Panc1 (cell line): ENCODE measurements at regions not wholly inside any gene's neighbourhood (a gene's known extent, or its start where the extent isn't known, plus 50 kb on each side); places are given as distances from the start of the nearest gene placed in this dataset.

Experiments
- ATAC-seq: fragments of 200-7000 bp; cut with Tn5 transposase; 2 replicates; pipeline ENCODE4 v1.9.1; 2020; ENCODE audit warnings: mild to moderate bottlenecking, moderate library complexity
- BruUV-seq: library from RNA; stranded (reverse); fragments of 400-500 nt; replicated peaks from 2 replicates; lab custom pipeline; 2021; lab: Mats Ljungman, UMichigan
- CTCF ChIA-PET: fragments of 300-600 bp; sonication (Branson Sonifier 250); formaldehyde crosslinking; loops from one replicate; lab custom pipeline; 2022; ENCODE audit warnings: antibody characterized with exemption; lab: Charles Lee
- POLR2A ChIA-PET: fragments of 300-600 bp; sonication (Branson Sonifier 250); formaldehyde crosslinking; loops from one replicate; lab custom pipeline; 2022; ENCODE audit warnings: antibody characterized with exemption; lab: Charles Lee
- DNase-seq: peaks from one replicate; pipeline ENCODE4 v3.0.0-alpha.2; 2010; ENCODE audit warnings: low read depth, low spot score
- H3K27ac ChIP-seq: 2 replicates; pipeline ENCODE4 v1.5.1; 2011; ENCODE audit warnings: mild to moderate bottlenecking, low read length, inconsistent platforms
- H3K27me3 ChIP-seq: fragments of 200-500 bp; sonication (Bioruptor generic); 2 replicates; pipeline ENCODE4 v1.6.0; 2014; ENCODE audit warnings: low read length, inconsistent platforms; ENCODE audit not compliant: control insufficient read depth, insufficient read depth
- H3K36me3 ChIP-seq: fragments of 200-500 bp; sonication (Bioruptor generic); 2 replicates; pipeline ENCODE4 v1.5.1; 2014; ENCODE audit warnings: inconsistent platforms, mild to moderate bottlenecking, low read length, moderate library complexity; ENCODE audit not compliant: control insufficient read depth, insufficient read depth
- H3K4me1 ChIP-seq: 2 replicates; pipeline ENCODE4 v1.5.1; 2011; ENCODE audit warnings: inconsistent platforms, mild to moderate bottlenecking, low read length, moderate library complexity; ENCODE audit not compliant: control insufficient read depth, insufficient read depth
- H3K4me3 ChIP-seq, 2 experiments: 2 replicates each; pipeline ENCODE4 v1.5.1; 2011 to 2012; ENCODE audit warnings: low read depth in 2 of 2, low read length in 2 of 2, mild to moderate bottlenecking in 2 of 2, inconsistent platforms in 1 of 2, moderate library complexity in 1 of 2
- H3K9me3 ChIP-seq: fragments of 200-500 bp; sonication (Bioruptor generic); 2 replicates; pipeline ENCODE4 v1.5.1; 2014; ENCODE audit warnings: low read depth, mild to moderate bottlenecking, inconsistent platforms, low read length, moderate library complexity; ENCODE audit not compliant: control insufficient read depth, insufficient read depth
- CTCF ChIP-seq: fragments of 450-650 bp; IDR thresholded peaks from 2 replicates; pipeline ENCODE4 v1.5.1; 2017; ENCODE audit warnings: mild to moderate bottlenecking
- POLR2AphosphoS5 ChIP-seq: IDR thresholded peaks from 2 replicates; pipeline ENCODE4 v1.6.1; 2012; ENCODE audit warnings: mild to moderate bottlenecking, low read depth, low read length, moderate library complexity
- SIN3A ChIP-seq: IDR thresholded peaks from 2 replicates; pipeline ENCODE4 v1.6.1; 2012; ENCODE audit warnings: low read depth, mild to moderate bottlenecking, low read length, moderate library complexity, borderline replicate concordance; ENCODE audit not compliant: insufficient read depth
- TCF7L2 ChIP-seq: IDR thresholded peaks from 2 replicates; pipeline ENCODE4 v1.6.1; 2011; ENCODE audit warnings: mild to moderate bottlenecking, low read depth, low read length, inconsistent platforms
- in situ Hi-C: cut with HindIII; loops from 2 replicates; pipeline ENCODE4 v1.10.0; 2016; ENCODE audit warnings: low sequenced_read_pairs, low pct_unique_long_range_greater_than_20kb
- intact Hi-C: fragments of 100-400 bp; cut with micrococcal nuclease; formaldehyde crosslinking; loops from one replicate; pipeline ENCODE4 v1.10.0; 2022; ENCODE audit not compliant: unreplicated experiment
- TF ChIP-seq, protein P1 (sequence below), 2 experiments: IDR thresholded peaks; 2 replicates each; pipeline ENCODE4 v1.6.1; 2011 to 2012; ENCODE audit warnings: low read depth in 2 of 2, control low read depth in 1 of 2, low read length in 1 of 2, mild to moderate bottlenecking in 1 of 2, moderate library complexity in 1 of 2; ENCODE audit not compliant: insufficient read depth in 1 of 2

DNA sequence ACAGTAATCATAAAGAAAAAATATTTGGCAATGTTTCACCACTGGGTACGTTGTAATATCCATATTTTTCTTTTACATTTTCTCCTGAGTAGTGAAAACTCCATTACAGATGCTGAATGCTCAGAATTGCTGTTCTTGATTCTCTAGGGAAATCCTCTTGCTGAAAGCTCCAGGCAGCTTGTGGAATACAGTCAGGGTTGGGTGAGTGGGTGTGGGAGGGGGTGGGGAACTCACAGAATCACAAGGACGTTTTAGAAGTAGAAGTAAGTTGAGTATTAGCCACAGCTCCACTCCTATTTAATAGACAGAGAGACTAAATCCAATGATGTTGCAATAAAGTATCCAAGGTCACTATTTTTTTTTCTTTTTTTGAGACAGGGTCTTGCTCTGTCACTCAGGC lies 1270.9 kb downstream of the TYW1 start:
- no peaks in the 10 kb centered on the region for H3K36me3 ChIP-seq
- intact Hi-C loops (no loop called here), in situ Hi-C loops (no loop called here)
- ChIA-PET POLR2A (no interaction called here), CTCF (no interaction called here)
- ATAC-seq = no peak
- DNase-seq = no peak
- peaks cover 10% of the 10 kb centered on the region; the same call in 1 of the 2 replicates for H3K9me3 ChIP-seq
- H3K4me3 ChIP-seq = no peak overlapping the region
- no peaks in the 10 kb centered on the region for H3K27me3 ChIP-seq
- no TSS peak for BruUV-seq
- TF ChIP-seq TCF7L2 = no peak
- TF ChIP-seq, protein P1, sequence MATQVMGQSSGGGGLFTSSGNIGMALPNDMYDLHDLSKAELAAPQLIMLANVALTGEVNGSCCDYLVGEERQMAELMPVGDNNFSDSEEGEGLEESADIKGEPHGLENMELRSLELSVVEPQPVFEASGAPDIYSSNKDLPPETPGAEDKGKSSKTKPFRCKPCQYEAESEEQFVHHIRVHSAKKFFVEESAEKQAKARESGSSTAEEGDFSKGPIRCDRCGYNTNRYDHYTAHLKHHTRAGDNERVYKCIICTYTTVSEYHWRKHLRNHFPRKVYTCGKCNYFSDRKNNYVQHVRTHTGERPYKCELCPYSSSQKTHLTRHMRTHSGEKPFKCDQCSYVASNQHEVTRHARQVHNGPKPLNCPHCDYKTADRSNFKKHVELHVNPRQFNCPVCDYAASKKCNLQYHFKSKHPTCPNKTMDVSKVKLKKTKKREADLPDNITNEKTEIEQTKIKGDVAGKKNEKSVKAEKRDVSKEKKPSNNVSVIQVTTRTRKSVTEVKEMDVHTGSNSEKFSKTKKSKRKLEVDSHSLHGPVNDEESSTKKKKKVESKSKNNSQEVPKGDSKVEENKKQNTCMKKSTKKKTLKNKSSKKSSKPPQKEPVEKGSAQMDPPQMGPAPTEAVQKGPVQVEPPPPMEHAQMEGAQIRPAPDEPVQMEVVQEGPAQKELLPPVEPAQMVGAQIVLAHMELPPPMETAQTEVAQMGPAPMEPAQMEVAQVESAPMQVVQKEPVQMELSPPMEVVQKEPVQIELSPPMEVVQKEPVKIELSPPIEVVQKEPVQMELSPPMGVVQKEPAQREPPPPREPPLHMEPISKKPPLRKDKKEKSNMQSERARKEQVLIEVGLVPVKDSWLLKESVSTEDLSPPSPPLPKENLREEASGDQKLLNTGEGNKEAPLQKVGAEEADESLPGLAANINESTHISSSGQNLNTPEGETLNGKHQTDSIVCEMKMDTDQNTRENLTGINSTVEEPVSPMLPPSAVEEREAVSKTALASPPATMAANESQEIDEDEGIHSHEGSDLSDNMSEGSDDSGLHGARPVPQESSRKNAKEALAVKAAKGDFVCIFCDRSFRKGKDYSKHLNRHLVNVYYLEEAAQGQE (IDR thresholded peaks at IDR 0.05; ENCODE audit: insufficient read depth in 1 of 2, low read depth in 2 of 2, low read length in 1 of 2) = no peak
- no peak for TF ChIP-seq SIN3A
- no peak for TF ChIP-seq CTCF
- no peak for TF ChIP-seq POLR2AphosphoS5
- H3K27ac ChIP-seq = no peak overlapping the region
- no peaks in the 10 kb centered on the region for H3K4me1 ChIP-seq

DNA sequence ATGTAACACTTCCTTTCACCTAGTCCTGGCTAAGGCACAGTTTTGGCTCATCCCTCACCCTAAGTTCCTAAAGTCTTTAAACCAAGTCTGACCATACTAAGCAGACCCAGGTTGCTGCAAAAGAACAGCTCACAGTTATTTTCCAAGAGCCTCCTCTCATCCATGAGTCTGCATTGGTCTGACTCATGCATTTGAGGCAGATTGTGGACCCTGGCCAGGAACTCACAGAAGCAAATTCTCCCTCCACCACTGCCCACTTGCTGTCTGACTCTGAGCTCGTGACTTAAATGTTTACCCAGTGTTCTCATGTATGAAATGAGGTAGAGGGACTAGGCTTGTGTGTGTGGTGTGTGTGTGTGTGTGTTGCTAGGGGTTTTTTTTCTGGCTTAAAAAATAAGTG lies 1272.8 kb downstream of the TYW1 start:
- intact Hi-C loops (no loop called here), in situ Hi-C loops (no loop called here)
- CTCF ChIA-PET = no interaction called here
- Histone ChIP-seq H3K27ac (no peak overlapping the region), H3K4me1 (no peaks in the 10 kb centered on the region), H3K4me3 (no peak overlapping the region), H3K27me3 (no peaks in the 10 kb centered on the region), H3K36me3 (no peaks in the 10 kb centered on the region), H3K9me3 (peaks cover 10% of the 10 kb centered on the region; the same call in 1 of the 2 replicates)
- no peak for ATAC-seq
- POLR2A ChIA-PET = no interaction called here
- BruUV-seq = no TSS peak
- TF ChIP-seq, protein P1 (IDR thresholded peaks at IDR 0.05; ENCODE audit: insufficient read depth in 1 of 2, low read depth in 2 of 2, low read length in 1 of 2) = no peak
- TF ChIP-seq CTCF (no peak), SIN3A (no peak), POLR2AphosphoS5 (no peak), TCF7L2 (no peak)
- no peak for DNase-seq
